Natural killer cell (primary cell): ENCODE measurements at regions not wholly inside any gene's neighbourhood (a gene's known extent, or its start where the extent isn't known, plus 50 kb on each side); places are given as distances from the start of the nearest gene placed in this dataset.
"Not testable (repeated sequence)": the region's sequence is repeated elsewhere in the genome, so short reads cannot be mapped to it uniquely, and the experiment has no call there.

ENCODE experiments used
- ATAC-seq, 3 donors: fragments of 150-1000 bp in 2 of 3; fragments of 200-7000 bp in 1 of 3; cut with Tn5 transposase; 1 replicate in 1 of 3; 2 replicates in 2 of 3; pipeline ENCODE4 v1.10.0; 2021; ENCODE audit warnings: mild to moderate bottlenecking in 2 of 3, moderate library complexity in 2 of 3
- DNase-seq, 2 donors: peaks; one replicate each; pipeline versions ENCODE4 v3.0.0 to v3.0.0-alpha.2; 2013 to 2021; ENCODE audit warnings: mixed read lengths in 1 of 2
- H3K27ac ChIP-seq: one replicate; pipeline ENCODE4 v1.5.1; 2013; ENCODE audit warnings: mild to moderate bottlenecking, low read length
- H3K27me3 ChIP-seq: one replicate; pipeline ENCODE4 v1.6.1; 2013; ENCODE audit warnings: low read length; ENCODE audit not compliant: control insufficient read depth, insufficient read depth
- H3K36me3 ChIP-seq: one replicate; pipeline ENCODE4 v1.6.1; 2013; ENCODE audit warnings: low read length; ENCODE audit not compliant: control insufficient read depth, insufficient read depth
- H3K4me1 ChIP-seq: one replicate; pipeline ENCODE4 v1.6.1; 2013; ENCODE audit warnings: low read length; ENCODE audit not compliant: control insufficient read depth, insufficient read depth
- H3K4me3 ChIP-seq: one replicate; pipeline ENCODE4 v1.5.1; 2013; ENCODE audit warnings: low read length
- H3K9me3 ChIP-seq: one replicate; pipeline ENCODE4 v1.6.1; 2013; ENCODE audit warnings: low read length; ENCODE audit not compliant: control insufficient read depth, insufficient read depth
- H3K27ac Mint-ChIP-seq, 2 donors: one replicate each; pipeline ENCODE4 v1.8.0; 2022; ENCODE audit warnings: mild to moderate bottlenecking in 2 of 2, mixed read lengths in 2 of 2, moderate library complexity in 1 of 2
- H3K27me3 Mint-ChIP-seq, 2 donors: one replicate each; pipeline ENCODE4 v1.8.0; 2022; ENCODE audit warnings: low read depth in 2 of 2, mixed read lengths in 2 of 2
- H3K36me3 Mint-ChIP-seq: one replicate; pipeline ENCODE4 v1.8.0; 2022; ENCODE audit warnings: mixed read lengths
- H3K4me1 Mint-ChIP-seq, 2 donors: one replicate each; pipeline ENCODE4 v1.8.0; 2022; ENCODE audit warnings: mixed read lengths in 2 of 2
- H3K4me3 Mint-ChIP-seq: one replicate; pipeline ENCODE4 v1.8.0; 2022; ENCODE audit warnings: mild to moderate bottlenecking, moderate library complexity, mixed read lengths
- H3K9me3 Mint-ChIP-seq, 2 donors: one replicate each; pipeline ENCODE4 v1.8.0; 2022; ENCODE audit warnings: mixed read lengths in 2 of 2
- CTCF ChIP-seq: fragments of 200-600 bp; IDR thresholded peaks from one replicate; pipeline ENCODE4 v1.8.0; 2022; ENCODE audit warnings: antibody characterized with exemption
- WGBS: methylation state at CpG from one replicate; pipeline ENCODE4 v1.1.7; 2013; ENCODE audit warnings: missing lambda C conversion rate; ENCODE audit not compliant: insufficient coverage; 5-methylcytosine and 5-hydroxymethylcytosine counted together
- intact Hi-C: fragments of 100-400 bp; cut with micrococcal nuclease; formaldehyde crosslinking; loops from one replicate; pipeline ENCODE4 v1.14.2; 2022

GRCh38 chrY:7659047-7659446 lies 747.5 kb upstream of the AMELY start:
- intact Hi-C loops, result no loop called here
- Histone ChIP-seq H3K4me1 (no peaks in the 10 kb centered on the region), H3K4me3 (no peak overlapping the region), H3K9me3 (no peaks in the 10 kb centered on the region), H3K27me3 (no peaks in the 10 kb centered on the region), H3K36me3 (no peaks in the 10 kb centered on the region), H3K27ac (no peak overlapping the region)
- H3K27me3 Mint-ChIP-seq, result no peaks in the 10 kb centered on the region
- ATAC-seq, result no peak
- H3K4me3 Mint-ChIP-seq, result no peak overlapping the region
- WGBS, result 81% methylated on average over 5 of the region's 5 CpGs
- H3K4me1 Mint-ChIP-seq, result no peaks in the 10 kb centered on the region
- no peak for DNase-seq
- H3K27ac Mint-ChIP-seq, result no peak overlapping the region
- no peak for TF ChIP-seq CTCF
- H3K36me3 Mint-ChIP-seq, result no peaks in the 10 kb centered on the region
- no peaks in the 10 kb centered on the region for H3K9me3 Mint-ChIP-seq

GRCh38 chrY:7656596-7656995 lies 745.0 kb upstream of the AMELY start:
- H3K36me3 ChIP-seq, result no peaks in the 10 kb centered on the region
- H3K27me3 ChIP-seq, result no peaks in the 10 kb centered on the region
- no peak overlapping the region for H3K27ac Mint-ChIP-seq
- ATAC-seq (no peak), DNase-seq (no peak)
- H3K4me3 Mint-ChIP-seq, result no peak overlapping the region
- intact Hi-C loops, result no loop called here
- no peak overlapping the region for H3K27ac ChIP-seq
- H3K36me3 Mint-ChIP-seq, result no peaks in the 10 kb centered on the region
- TF ChIP-seq CTCF, result no peak
- no peaks in the 10 kb centered on the region for H3K9me3 Mint-ChIP-seq
- H3K27me3 Mint-ChIP-seq, result no peaks in the 10 kb centered on the region
- no peaks in the 10 kb centered on the region for H3K4me1 Mint-ChIP-seq
- H3K4me1 ChIP-seq, result no peaks in the 10 kb centered on the region
- no peaks in the 10 kb centered on the region for H3K9me3 ChIP-seq
- WGBS, result 82% methylated on average over 2 of the region's 5 CpGs
- no peak overlapping the region for H3K4me3 ChIP-seq

GRCh38 chrY:7654985-7655384 lies 743.4 kb upstream of the AMELY start:
- H3K36me3 Mint-ChIP-seq, result no peaks in the 10 kb centered on the region
- no peak overlapping the region for H3K4me3 Mint-ChIP-seq
- no peaks in the 10 kb centered on the region for H3K9me3 Mint-ChIP-seq
- no peaks in the 10 kb centered on the region for H3K27me3 ChIP-seq
- H3K27me3 Mint-ChIP-seq, result no peaks in the 10 kb centered on the region
- H3K9me3 ChIP-seq, result no peaks in the 10 kb centered on the region
- H3K4me1 Mint-ChIP-seq, result no peaks in the 10 kb centered on the region
- ATAC-seq, result no peak
- no peak overlapping the region for H3K27ac Mint-ChIP-seq
- intact Hi-C loops, result no loop called here
- DNase-seq, result no peak
- H3K4me3 ChIP-seq, result no peak overlapping the region
- H3K4me1 ChIP-seq, result no peaks in the 10 kb centered on the region
- H3K27ac ChIP-seq, result no peak overlapping the region
- no peaks in the 10 kb centered on the region for H3K36me3 ChIP-seq
- TF ChIP-seq CTCF, result no peak

- H3K36me3 ChIP-seq, H3K4me3 ChIP-seq, intact Hi-C loops, H3K27me3 Mint-ChIP-seq, DNase-seq, H3K4me1 Mint-ChIP-seq, H3K9me3 Mint-ChIP-seq, H3K36me3 Mint-ChIP-seq, H3K27ac Mint-ChIP-seq, H3K27me3 ChIP-seq, H3K27ac ChIP-seq, H3K9me3 ChIP-seq, H3K4me1 ChIP-seq, H3K4me3 Mint-ChIP-seq, ATAC-seq: not testable (repeated sequence)
- WGBS, result no CpG with 5 or more reads among the region's 1 CpG
Measured at GRCh38 chrY:7649866-7650265, 738.3 kb upstream of the AMELY start.
